HFFc6 (cell line): ENCODE measurements at regions not wholly inside any gene's neighbourhood (a gene's known extent, or its start where the extent isn't known, plus 50 kb on each side); places are given as distances from the start of the nearest gene placed in this dataset.
"Not testable (repeated sequence)": the region's sequence is repeated elsewhere in the genome, so short reads cannot be mapped to it uniquely, and the experiment has no call there.

Source experiments
- DNase-seq: peaks from one replicate; pipeline ENCODE4 v3.0.0-alpha.2; 2018
- H3K27ac Mint-ChIP-seq: 2 replicates; pipeline ENCODE4 v1.8.0; 2020; ENCODE audit warnings: mild to moderate bottlenecking, mixed read lengths
- H3K27me3 Mint-ChIP-seq: 2 replicates; pipeline ENCODE4 v1.8.0; 2021; ENCODE audit warnings: mild to moderate bottlenecking, moderate library complexity, mixed read lengths; ENCODE audit not compliant: insufficient read depth
- H3K36me3 Mint-ChIP-seq: 2 replicates; pipeline ENCODE4 v1.8.0; 2021; ENCODE audit warnings: low read depth, mixed read lengths
- H3K4me1 Mint-ChIP-seq: 2 replicates; pipeline ENCODE4 v1.8.0; 2020; ENCODE audit warnings: low read depth, mixed read lengths
- H3K4me3 Mint-ChIP-seq: 2 replicates; pipeline ENCODE4 v1.8.0; 2020; ENCODE audit warnings: mild to moderate bottlenecking, moderate library complexity, mixed read lengths
- H3K9me3 Mint-ChIP-seq: 2 replicates; pipeline ENCODE4 v1.8.0; 2020; ENCODE audit warnings: mild to moderate bottlenecking, mixed read lengths
- TF ChIP-seq, protein P1 (sequence below): fragments of 200-600 bp; sonication (generic); IDR thresholded peaks from 2 replicates; pipeline ENCODE4 v1.5.0; 2021; ENCODE audit warnings: antibody characterized with exemption, mild to moderate bottlenecking

DNA sequence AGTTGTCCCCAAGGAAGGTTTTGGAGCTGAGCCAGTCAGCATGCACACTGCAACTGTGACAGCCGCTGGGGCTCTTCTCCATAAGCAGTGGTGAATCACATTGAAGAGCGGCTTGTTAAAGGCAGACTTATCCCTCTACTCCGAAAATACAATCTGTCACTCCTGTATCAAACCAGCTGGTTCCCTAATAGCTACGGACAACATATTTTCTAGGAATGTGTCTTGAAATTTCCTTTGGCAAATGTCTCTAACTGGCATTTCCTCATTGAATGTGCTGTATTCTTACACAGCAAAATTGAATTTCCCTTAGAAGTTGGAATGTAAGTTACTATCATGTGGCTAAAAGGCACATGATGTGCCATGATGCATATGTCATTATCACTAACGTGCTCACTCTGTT lies 104.0 kb upstream of the GPR12 start:
- H3K4me3 Mint-ChIP-seq, result no peak overlapping the region
- no peaks in the 10 kb centered on the region for H3K36me3 Mint-ChIP-seq
- peaks cover 11% of the 10 kb centered on the region; the same call in 1 of the 2 replicates for H3K27me3 Mint-ChIP-seq

GRCh38 chr13:26861941-26862340 lies 101.4 kb upstream of the GPR12 start:
- no peaks in the 10 kb centered on the region for H3K9me3 Mint-ChIP-seq
- H3K36me3 Mint-ChIP-seq, result no peaks in the 10 kb centered on the region
- no peaks in the 10 kb centered on the region for H3K4me1 Mint-ChIP-seq
- no peak overlapping the region for H3K27ac Mint-ChIP-seq
- TF ChIP-seq, protein P1, sequence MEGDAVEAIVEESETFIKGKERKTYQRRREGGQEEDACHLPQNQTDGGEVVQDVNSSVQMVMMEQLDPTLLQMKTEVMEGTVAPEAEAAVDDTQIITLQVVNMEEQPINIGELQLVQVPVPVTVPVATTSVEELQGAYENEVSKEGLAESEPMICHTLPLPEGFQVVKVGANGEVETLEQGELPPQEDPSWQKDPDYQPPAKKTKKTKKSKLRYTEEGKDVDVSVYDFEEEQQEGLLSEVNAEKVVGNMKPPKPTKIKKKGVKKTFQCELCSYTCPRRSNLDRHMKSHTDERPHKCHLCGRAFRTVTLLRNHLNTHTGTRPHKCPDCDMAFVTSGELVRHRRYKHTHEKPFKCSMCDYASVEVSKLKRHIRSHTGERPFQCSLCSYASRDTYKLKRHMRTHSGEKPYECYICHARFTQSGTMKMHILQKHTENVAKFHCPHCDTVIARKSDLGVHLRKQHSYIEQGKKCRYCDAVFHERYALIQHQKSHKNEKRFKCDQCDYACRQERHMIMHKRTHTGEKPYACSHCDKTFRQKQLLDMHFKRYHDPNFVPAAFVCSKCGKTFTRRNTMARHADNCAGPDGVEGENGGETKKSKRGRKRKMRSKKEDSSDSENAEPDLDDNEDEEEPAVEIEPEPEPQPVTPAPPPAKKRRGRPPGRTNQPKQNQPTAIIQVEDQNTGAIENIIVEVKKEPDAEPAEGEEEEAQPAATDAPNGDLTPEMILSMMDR, result no peak
- H3K27me3 Mint-ChIP-seq, result peaks cover 19% of the 10 kb centered on the region; the same call in 1 of the 2 replicates
- DNase-seq, result no peak
- no peak overlapping the region for H3K4me3 Mint-ChIP-seq

More for the DNA sequence above, 104.0 kb upstream of the GPR12 start:
- Mint-ChIP-seq H3K9me3 (no peaks in the 10 kb centered on the region), H3K4me1 (no peaks in the 10 kb centered on the region), H3K27ac (no peak overlapping the region)
- no peak for DNase-seq
- TF ChIP-seq, protein P1, result no peak

DNA sequence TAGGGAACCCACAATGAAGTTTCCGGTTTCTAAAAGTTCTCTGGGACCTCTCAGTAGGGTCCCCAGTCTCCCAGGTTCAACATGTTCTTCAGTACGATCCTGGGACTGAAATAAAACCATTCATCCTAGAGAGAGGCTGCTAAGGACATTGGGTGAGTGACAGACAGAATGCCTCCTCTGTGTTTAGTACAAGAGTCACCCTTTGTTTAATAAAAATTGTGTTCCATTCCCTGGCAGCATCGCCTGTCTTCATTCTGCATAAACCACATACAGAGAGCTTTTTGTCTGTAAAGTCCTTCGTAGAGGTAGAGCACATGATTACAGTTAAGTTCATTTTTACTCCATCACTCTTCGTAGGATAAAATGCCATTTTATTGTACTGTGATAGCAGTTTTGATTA lies 95.3 kb upstream of the GPR12 start:
- Mint-ChIP-seq H3K27me3 (peaks cover 41% of the 10 kb centered on the region), H3K4me3 (no peak overlapping the region), H3K4me1 (no peaks in the 10 kb centered on the region), H3K36me3 (no peaks in the 10 kb centered on the region), H3K9me3 (no peaks in the 10 kb centered on the region), H3K27ac (no peak overlapping the region)
- no peak for DNase-seq
- TF ChIP-seq, protein P1, result no peak

DNA sequence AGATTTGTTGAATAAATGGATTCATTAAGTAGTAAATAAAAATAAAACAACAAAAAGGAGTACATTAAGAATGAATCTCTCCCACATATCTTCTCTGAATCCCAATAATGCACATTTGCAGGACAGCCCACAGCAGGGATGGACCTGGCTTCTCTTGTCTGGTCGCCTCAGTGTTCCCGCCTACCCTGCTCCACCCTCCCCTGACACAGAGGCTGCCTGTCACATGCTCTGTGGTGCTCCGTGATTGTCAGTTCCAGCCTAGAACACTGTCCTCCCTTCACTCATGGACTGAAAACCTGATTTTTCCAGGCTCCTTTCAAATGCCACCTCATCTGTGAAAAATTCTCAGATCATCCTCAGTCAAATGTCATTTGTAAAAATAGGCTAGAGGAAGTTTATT lies 94.5 kb upstream of the GPR12 start:
- TF ChIP-seq, protein P1, result no peak
- Mint-ChIP-seq H3K9me3 (no peaks in the 10 kb centered on the region), H3K4me1 (no peaks in the 10 kb centered on the region), H3K27me3 (peaks cover 39% of the 10 kb centered on the region), H3K4me3 (no peak overlapping the region), H3K36me3 (no peaks in the 10 kb centered on the region), H3K27ac (no peak overlapping the region)
- DNase-seq, result no peak

DNA sequence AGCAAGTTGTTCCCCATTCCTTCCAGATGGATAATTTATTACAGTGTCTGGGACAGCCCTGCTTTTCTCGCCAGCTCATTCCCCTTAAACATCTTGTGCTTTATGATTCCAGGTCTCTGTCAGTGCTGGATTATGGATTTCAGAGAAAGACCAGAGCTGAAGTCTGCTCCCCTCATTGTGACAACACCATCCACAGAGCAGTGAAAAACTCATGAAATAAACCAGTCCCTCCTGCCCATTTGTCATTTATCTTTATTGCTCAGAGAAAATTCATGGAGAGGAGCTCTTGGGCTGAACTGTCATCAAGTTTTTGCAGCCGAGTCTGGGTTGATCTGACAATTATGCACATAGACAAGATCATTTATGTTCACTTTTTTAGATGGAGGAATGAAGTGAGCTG lies 92.7 kb upstream of the GPR12 start:
- TF ChIP-seq, protein P1, result no peak
- Mint-ChIP-seq H3K4me1 (no peaks in the 10 kb centered on the region), H3K27ac (no peak overlapping the region), H3K27me3 (peaks cover 36% of the 10 kb centered on the region), H3K9me3 (no peaks in the 10 kb centered on the region), H3K36me3 (no peaks in the 10 kb centered on the region), H3K4me3 (no peak overlapping the region)
- no peak for DNase-seq

DNA sequence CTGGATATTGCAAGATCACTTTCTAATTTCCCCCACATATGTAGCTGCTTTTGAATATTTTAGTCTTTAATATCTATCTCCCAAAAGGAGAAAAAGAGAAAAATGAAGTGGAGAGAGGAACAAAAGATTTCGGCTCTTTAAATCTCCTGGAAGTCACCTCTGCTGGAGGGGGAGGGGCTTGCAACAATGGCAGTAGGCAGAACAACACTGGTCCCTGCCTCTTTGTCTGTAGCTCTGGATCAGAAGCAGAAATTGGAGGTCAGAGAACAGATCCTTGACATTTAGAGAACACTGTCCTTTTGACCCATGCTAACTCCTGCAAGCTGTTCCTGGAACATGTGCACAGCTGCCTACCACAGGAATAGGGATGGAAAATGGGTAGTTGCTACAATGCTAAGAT lies 86.7 kb upstream of the GPR12 start:
- Mint-ChIP-seq H3K27ac (no peak overlapping the region), H3K27me3 (peaks cover 10% of the 10 kb centered on the region), H3K4me1 (no peaks in the 10 kb centered on the region), H3K36me3 (no peaks in the 10 kb centered on the region), H3K4me3 (no peak overlapping the region), H3K9me3 (no peaks in the 10 kb centered on the region)
- TF ChIP-seq, protein P1, result no peak
- no peak for DNase-seq

- not testable (repeated sequence) for DNase-seq, H3K4me3 Mint-ChIP-seq, H3K36me3 Mint-ChIP-seq, H3K9me3 Mint-ChIP-seq, H3K4me1 Mint-ChIP-seq, H3K27ac Mint-ChIP-seq
- H3K27me3 Mint-ChIP-seq, result peaks cover 18% of the 10 kb centered on the region
Observed at GRCh38 chr13:26845063-26845462, 84.5 kb upstream of the GPR12 start.
